Cardiac septum (tissue), 1 donor: ENCODE measurements at regions not wholly inside any gene's neighbourhood (a gene's known extent, or its start where the extent isn't known, plus 50 kb on each side); places are given as distances from the start of the nearest gene placed in this dataset.
A peak's percentile ranks its signal among the peaks of the same experiment; 100 is the strongest.

Source experiments
- DNase-seq: peaks from one replicate; pipeline ENCODE4 v3.0.0-alpha.2; 2020; ENCODE audit warnings: low spot score
- intact Hi-C: fragments of 100-400 bp; cut with DNase I; formaldehyde crosslinking; loops from one replicate; pipeline ENCODE4 v1.14.0; 2022
- donor health status: DM: no; HTN: no; CAD: no.

DNA sequence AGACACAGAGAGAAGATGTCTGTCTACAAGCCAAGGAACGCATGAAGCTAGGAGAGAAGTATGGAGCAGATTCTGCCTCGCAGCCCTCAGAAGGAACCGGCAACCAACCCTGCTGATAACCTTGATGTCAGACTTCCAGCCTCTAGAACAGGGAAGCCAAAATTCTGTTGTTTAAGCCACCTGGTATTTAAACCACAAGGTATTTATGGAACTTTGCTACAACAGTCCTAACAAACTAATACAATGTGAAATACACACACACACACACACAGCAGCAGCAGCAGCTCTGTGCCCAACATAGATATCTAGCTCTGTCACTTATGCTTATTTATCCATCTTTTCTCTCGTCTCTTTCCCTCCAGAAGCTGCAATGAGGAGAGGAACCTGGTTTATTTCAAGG, 400.0 kb downstream of the ETS1 start:
- intact Hi-C loops: no loop called here
- DNase-seq: no peak

GRCh38 chr11:128184981-128185380, 402.4 kb downstream of the ETS1 start:
- intact Hi-C loops: no loop called here
- DNase-seq: no peak

DNA sequence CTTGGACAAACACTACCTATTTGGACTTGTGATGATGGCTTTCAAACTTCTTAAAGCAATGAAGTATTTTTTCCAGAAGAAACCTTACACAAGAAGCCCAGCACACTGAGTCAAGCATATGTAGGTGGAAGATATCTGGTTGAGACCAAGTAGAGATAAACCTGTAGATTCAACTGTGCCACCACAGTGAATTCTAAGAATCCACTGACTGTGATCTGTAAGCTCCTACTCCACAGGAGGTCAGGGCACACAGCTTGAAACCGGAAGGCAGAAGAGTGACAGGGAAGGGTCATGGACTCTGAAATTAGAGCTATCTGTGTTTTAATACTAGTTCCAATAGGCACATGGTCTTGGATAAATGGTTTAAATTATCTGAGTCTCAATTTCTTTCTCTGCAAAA, 404.5 kb downstream of the ETS1 start:
- intact Hi-C loops: no loop called here
- no peak for DNase-seq

GRCh38 chr11:128181984-128182383, 405.4 kb downstream of the ETS1 start:
- no peak for DNase-seq
- intact Hi-C loops: no loop called here

DNA sequence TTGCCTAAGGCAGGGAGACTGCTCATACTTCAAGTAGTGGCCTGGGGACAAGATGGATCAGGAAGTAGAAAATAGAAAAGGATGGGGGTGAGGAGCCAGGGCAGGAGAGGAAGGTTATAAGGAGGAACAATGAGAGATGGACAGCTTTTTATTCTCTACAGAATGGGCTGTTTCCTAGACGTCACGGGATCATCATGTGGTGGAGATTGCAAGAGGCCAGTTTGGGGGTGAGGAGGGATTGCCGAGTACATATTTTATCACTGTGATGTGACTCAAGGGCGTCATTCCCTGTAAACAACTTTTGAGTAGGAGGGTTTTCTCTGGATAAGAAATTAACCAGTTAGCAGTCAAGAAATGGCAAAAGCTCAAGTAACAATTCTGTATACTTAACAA, 406.3 kb downstream of the ETS1 start:
- DNase-seq: no peak
- intact Hi-C loops: no loop called here

GRCh38 chr11:128180441-128181087, 406.8 kb downstream of the ETS1 start:
- intact Hi-C loops: no loop called here
- no peak for DNase-seq

GRCh38 chr11:128179512-128179911, 407.8 kb downstream of the ETS1 start:
- intact Hi-C loops: loop anchor here (10.0 kb wide), 2 partner anchors 105 to 375 kb away; no protein-coding TSS in a partner anchor
- DNase-seq: no peak

GRCh38 chr11:128179039-128179438, 408.3 kb downstream of the ETS1 start:
- intact Hi-C loops: loop anchor here (10.0 kb wide), 2 partner anchors 106 to 376 kb away; no protein-coding TSS in a partner anchor

GRCh38 chr11:128174465-128175291, 412.7 kb downstream of the ETS1 start:
- no peak for DNase-seq
- intact Hi-C loops: loop anchor here (5.0 to 10.0 kb wide), 4 partner anchors 110 to 683 kb away; no protein-coding TSS in a partner anchor

More at GRCh38 chr11:128179039-128179438, 408.3 kb downstream of the ETS1 start:
- DNase-seq: no peak

DNA sequence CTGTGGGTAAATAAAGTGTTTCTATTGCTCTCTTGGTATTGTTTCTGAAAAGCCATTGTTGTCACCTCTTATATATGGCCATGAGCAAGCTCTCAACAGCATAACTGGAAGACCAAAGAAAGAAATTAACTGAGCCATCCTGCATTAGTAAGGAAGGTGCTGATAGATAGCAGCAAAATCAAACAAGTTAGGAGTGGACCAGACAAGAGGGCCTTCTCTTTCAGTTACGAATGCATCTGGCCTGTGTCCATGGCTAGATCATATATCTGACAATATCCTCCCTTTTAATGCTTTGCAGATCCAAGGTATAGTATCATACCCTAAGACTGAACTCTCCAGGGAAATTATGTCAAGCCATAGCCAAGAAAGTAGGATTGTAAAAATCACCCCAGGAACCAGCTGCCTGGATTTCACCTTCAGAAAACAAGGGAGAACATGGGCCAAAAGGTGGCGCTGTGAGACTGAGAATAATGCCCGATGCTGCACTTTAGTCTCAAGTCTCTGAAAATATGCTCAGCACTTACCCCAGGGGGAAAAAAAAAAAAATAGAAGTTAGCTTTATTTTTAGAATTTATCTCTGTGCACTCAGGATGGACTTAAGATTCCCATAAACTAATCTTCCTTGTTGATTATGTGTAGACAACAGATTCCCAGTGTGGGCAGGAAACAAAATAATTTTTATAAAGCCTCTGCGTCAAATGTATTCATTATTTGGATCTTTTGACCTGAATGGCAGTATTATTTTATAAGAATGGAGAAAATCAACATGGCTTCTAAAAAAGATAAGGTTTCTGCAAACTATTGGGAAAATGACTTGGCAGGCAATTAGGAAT, 415.1 kb downstream of the ETS1 start:
- peak; percentile 83 for DNase-seq
- intact Hi-C loops: loop anchor here (2.0 to 10.0 kb wide), 5 partner anchors 113 to 685 kb away; no protein-coding TSS in a partner anchor

DNA sequence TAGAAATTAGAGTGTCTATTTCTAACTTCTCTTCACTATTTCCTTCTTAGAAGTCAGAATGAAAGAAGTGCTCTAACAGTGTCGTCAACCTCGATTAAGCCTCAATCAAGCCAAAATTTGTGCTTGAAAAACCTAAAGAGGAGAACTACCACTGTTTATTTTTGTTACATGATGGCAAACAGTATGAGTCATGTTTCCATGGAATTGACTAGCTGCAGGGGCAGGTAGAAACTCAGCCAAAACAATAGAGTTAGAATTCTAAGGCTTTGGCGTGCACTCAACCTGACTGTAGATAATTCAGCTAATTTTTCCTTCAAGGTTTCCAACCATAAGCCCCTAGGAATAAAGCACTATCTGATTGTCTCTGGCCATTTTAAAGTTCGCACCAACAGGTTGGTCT, 415.9 kb downstream of the ETS1 start:
- no peak for DNase-seq
- intact Hi-C loops: loop anchor here (5.0 to 10.0 kb wide), 4 partner anchors 113 to 686 kb away; no protein-coding TSS in a partner anchor

- DNase-seq: no peak
- intact Hi-C loops: no loop called here
These were observed 421.8 kb downstream of the ETS1 start for GRCh38 chr11:128165572-128165971.

GRCh38 chr11:128164080-128164741, 423.1 kb downstream of the ETS1 start:
- no peak for DNase-seq
- intact Hi-C loops: no loop called here

- no peak for DNase-seq
- intact Hi-C loops: no loop called here
These were observed 425.4 kb downstream of the ETS1 start for GRCh38 chr11:128161994-128162393.

GRCh38 chr11:128161436-128161835, 425.9 kb downstream of the ETS1 start:
- intact Hi-C loops: no loop called here
- DNase-seq: no peak

GRCh38 chr11:128158860-128159259, 428.5 kb downstream of the ETS1 start:
- intact Hi-C loops: loop anchor here (5.0 kb wide), 1 partner anchor 127 kb away; no protein-coding TSS in a partner anchor

DNA sequence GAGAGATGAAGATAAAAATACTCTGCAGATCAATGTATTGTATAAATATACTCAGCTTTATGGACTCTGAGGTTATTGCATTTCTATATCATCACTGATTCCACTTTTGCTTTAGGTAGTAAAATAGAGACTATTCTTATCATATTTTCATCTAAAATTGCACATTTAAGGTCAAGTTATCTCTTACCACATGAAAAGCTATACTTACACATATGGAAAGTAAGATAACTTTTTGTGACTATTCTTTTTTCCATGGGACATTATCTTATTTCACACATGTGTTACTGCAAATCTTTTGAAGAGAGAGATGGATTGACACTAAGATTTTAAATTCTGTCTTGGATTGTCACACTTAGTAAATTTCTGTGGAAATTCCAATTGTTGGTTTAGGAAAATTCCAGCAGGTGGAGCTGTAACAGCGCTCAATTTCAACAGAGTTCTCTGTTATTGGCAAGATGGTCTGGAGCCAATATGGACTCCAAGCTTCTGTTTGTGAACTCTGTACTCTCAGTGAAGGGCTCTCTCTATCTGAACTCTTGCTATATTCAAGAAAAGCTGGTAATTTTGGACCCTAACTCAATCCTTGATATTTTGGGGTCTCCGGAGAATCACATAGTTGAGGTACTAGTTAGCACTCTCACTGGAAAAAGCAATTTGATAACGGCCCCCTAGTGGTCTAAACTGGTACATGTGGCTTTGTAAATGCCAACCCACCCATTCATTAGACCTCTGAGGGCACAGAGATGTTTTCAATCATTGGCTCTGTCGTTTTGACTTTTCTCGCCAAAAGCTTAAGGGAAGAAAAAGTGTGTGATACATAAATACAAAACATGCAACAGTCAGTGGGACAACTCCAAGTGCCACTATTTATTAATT, 429.7 kb downstream of the ETS1 start:
- DNase-seq: no peak
- intact Hi-C loops: loop anchor here (5.0 kb wide), 1 partner anchor 125 kb away; no protein-coding TSS in a partner anchor

More at GRCh38 chr11:128158860-128159259, 428.5 kb downstream of the ETS1 start:
- no peak for DNase-seq

- intact Hi-C loops: loop anchor here (5.0 kb wide), 1 partner anchor 124 kb away; no protein-coding TSS in a partner anchor
- no peak for DNase-seq
These were observed 430.9 kb downstream of the ETS1 start for GRCh38 chr11:128156486-128156885.
